ENCODE measurements at regions not wholly inside any gene's neighbourhood (a gene's known extent, or its start where the extent isn't known, plus 50 kb on each side); places are given as distances from the start of the nearest gene placed in this dataset.

DNA sequence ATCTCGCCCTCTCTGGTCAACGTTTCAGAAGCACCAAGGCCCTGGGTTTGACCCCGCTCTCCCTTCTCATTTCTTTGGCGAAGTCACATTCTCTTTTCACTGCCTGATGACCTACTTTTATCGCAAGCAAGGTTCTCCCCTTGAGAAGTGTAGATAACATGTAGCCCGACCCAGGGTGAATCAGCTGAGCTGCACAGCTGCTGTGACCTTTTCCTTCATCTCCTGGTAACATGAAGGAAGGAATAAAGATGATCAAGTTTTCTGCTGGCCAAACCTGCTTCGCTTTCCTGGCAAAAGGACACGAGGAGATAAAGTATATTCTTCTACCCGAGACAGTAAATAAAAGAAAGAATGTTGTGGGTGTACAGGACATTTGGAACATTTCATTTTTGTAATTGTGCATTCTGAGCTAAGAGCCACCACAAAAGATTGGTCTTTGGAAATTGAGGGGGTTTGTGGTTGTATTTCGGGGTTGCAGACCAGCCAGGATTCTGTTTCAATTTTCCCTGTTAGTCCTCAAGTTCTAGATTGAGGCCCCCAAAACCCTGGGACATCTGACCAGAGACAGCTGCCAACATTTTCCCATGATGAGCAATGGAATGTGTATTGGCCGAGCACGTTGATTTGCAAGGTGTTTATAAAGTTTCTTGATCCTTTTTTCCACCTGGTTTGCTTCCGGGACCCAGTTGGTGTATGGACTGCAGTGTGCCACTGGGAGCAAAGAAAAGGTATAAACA is 155.1 kb upstream of the ZNF462 start:
- DNase-seq (ENCODE audit: low spot score), result no peak

DNA sequence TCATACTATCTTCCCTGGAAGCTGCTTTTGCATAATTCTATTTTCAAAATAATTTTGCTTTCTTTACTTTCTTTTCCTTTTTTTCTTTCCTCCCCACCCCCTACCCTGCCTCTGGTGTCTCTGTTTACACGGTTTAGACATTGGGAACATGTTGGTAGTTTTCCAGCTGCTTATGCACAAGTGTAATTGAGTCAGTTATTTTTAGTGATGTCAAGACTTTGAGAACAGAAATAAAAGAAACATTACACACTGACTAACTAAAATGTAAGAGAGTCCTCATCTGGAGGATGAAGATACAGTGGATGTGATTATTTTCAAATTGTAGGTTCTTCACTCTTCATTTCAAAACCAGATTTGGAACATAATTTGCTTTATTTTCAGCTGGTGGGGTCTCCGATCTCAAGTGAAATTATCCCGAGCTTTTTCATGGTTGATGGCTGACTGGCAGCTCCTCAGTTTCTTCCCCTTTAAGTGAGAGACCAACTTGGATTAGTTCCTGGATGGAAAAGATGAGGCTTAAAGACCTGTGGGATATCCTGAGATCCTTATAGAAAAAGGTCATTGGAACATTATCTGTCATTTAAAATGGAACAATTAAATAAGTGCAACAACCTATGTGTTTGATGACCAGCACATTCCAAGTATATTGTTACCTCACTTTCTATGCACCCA is 154.4 kb upstream of the ZNF462 start:
- DNase-seq (ENCODE audit: low spot score), result no peak

DNA sequence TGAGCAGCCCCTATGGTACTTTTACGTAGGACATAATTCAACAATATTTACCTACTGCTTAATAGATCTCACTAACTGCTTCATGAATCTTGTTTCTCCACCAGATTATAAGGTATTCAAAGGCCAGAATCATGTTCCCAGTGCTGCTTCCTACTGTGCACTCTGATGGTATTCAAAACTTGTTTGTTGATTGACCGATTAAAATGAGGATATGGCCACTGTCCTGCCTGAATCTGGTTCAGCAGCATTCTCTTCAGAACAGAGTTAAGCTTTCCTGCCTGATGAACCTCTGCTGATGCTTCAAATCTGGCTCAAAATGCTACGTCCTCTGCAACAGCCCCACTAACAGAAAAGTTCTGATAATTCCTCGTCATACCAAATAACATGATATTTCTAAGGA is 150.7 kb upstream of the ZNF462 start:
- DNase-seq (ENCODE audit: low spot score), result no peak

- no peak for DNase-seq (ENCODE audit: low spot score)
These were observed 149.8 kb upstream of the ZNF462 start for GRCh38 chr9:106713206-106713605.

DNA sequence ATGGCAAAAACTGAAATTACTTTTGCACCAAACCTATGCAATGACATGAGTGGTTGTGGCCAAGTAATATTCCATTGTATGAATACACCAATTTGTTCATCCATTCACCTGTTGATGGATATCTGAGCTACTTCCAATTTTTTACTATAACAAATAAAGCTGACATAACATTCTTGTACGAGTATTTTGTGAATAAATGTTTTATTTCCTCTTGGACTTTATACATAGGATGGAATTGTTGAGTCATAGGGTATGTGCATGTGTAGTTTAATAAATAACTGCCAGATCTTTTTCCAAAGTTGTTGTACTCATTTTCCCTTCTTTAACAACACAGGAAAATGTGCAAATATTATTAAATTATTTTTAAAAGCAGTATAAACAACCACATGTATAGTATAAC is 146.1 kb upstream of the ZNF462 start:
- DNase-seq (ENCODE audit: low spot score), result no peak

- no peak for DNase-seq (ENCODE audit: low spot score)
These were observed 145.3 kb upstream of the ZNF462 start for GRCh38 chr9:106717686-106718085.

DNA sequence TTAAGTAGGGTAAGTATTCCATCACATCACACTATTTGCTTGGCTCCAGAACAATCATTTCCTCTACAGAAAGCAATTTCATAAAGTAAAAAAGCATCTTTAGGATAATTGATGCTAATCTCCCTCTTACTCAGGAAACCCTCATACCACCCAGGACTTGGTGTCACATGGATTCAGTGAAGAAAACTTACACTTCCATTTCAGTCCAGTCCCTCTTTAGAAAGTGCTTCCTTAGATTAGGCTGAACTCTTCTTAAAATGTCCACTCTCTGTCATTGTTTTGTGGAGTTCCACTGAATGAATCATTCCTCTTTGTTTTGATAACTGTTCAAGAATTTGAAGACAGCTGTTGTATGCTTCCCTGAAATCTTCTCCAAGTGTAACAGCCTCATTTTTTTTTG is 144.0 kb upstream of the ZNF462 start:
- DNase-seq (ENCODE audit: low spot score), result no peak

GRCh38 chr9:106722051-106722753 is 140.8 kb upstream of the ZNF462 start:
- DNase-seq (ENCODE audit: low spot score), result no peak

GRCh38 chr9:106723926-106724325 is 139.0 kb upstream of the ZNF462 start:
- no peak for DNase-seq (ENCODE audit: low spot score)

- DNase-seq (ENCODE audit: low spot score), result no peak
These were observed 138.4 kb upstream of the ZNF462 start for GRCh38 chr9:106724566-106724965.

GRCh38 chr9:106726070-106726815 is 136.7 kb upstream of the ZNF462 start:
- no peak for DNase-seq (ENCODE audit: low spot score)

- DNase-seq (ENCODE audit: low spot score), result no peak
These were observed 135.0 kb upstream of the ZNF462 start for GRCh38 chr9:106727969-106728368.

- DNase-seq (ENCODE audit: low spot score), result no peak
These were observed 134.1 kb upstream of the ZNF462 start for GRCh38 chr9:106728860-106729259.

DNA sequence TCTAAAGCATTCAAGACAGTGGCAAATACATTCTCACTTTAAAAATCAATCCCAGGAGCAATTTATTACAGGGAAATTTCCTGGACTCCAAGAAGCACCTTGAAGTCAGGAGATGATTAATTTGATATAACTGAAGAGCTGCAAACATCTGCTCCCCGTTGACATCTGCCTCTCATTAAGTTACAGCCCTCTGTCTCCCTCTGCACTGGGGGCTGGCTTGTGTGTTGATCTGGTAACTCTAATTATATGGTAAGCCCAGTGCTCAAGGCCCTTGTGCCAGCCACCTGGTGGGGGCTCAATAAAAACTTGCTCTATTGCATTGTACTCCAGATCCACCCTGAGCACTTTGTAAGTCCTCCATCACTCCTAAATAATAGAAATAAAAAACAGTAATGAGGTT is 131.1 kb upstream of the ZNF462 start:
- no peak for DNase-seq (ENCODE audit: low spot score)

GRCh38 chr9:106733828-106734380 is 129.1 kb upstream of the ZNF462 start:
- no peak for DNase-seq (ENCODE audit: low spot score)

DNA sequence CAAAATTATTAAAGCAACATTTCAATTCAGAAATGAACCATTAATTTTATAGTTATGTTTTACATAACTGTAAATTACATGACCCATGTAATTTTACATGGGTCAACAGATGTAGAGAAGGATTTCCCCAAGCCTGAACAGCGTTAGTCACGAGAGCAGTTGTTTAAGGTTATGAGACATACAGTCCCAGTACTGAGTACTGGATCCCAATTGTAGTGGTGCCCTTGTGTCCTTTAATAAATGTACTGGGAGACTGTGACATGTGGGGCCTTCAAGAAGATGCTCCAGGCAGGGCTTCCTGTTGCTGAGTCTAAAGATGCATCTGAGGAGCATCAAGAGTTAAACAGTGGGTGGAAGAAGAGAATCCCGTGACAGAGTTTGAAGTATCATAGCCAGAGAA is 125.5 kb upstream of the ZNF462 start:
- DNase-seq (ENCODE audit: low spot score), result no peak

DNA sequence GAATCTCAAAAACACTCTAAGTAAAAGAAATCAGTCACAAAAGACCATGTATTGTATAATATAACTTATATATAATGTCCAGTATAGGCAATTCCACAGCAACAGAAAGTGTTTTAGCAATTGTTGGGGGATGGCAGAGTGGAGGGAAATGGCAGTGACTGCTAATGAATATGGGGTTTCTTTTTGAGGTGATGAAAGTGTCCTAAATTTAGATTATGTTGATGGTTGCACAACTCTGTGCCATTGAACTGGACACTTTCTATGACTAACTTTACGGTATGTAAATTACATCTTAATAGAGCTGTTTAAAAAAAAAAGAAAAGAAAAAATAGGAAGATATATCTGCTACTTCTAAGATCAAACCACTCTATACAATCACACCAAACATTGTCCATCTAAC is 124.9 kb upstream of the ZNF462 start:
- DNase-seq (ENCODE audit: low spot score), result no peak

- no peak for DNase-seq (ENCODE audit: low spot score)
These were observed 117.5 kb upstream of the ZNF462 start for GRCh38 chr9:106745457-106745856.

DNA sequence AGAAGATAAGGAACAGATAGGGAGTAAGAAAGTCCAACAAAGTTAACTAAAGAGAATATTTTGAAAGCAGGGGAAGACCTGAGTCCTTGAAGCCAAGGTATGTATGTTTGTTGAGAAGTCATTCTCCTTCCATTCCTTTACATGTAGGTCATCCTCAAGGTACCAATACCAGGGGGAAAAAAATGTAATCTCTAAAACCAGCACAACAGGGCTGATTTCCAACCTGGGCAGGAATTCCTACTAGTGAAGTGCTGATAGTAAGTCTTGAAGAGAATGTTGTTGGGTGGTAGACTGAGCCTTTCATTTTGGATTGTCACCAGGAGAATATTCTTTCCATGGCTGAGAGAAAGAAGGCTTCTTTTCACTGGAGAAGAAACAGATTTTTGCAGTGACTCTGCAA is 117.1 kb upstream of the ZNF462 start:
- no peak for DNase-seq (ENCODE audit: low spot score)

DNA sequence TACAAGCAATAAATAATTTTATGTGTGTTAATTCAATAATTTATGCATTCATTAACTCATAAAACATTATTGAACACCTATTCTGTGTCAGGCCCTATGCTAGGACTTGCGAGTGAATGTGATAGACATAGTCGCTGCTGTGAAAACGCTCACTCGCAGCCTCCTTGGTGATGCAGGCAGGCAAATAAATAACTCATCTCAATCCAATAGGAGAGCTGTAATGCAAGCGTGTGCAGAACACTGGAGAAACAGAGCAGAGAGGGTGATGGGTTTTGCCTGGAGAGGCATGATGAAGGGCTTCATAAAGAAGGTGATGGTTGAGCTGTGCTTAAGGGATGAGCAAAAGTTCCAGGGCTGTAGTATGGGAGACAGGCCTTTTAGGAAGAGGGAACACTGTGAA is 111.3 kb upstream of the ZNF462 start:
- DNase-seq (ENCODE audit: low spot score), result no peak

GRCh38 chr9:106752581-106752980 is 110.4 kb upstream of the ZNF462 start:
- DNase-seq (ENCODE audit: low spot score), result no peak

DNA sequence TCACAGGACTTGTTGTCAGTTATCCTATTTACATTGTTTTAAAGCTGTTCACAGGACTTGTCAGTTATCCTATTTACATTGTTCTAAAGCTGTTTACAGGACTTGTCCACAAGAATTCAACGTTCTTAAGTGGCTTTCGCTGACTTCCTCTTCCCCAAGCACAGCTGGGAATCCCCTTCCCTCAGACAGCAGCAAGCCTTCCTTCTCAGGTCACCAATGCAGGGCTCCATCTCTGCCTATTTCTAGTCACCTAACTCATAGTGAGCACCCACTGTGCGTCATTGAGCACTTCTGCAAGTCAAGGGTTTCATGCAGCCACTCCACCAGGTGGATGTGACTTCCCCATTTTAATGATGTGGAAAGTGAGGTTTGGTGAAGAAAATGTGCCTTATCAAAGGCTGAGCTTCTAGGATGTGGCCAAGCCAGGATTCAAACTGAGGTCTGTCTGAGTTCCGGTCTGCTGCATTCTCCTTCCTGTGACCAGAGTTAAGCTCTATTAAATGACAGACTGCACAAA is 109.8 kb upstream of the ZNF462 start:
- DNase-seq (ENCODE audit: low spot score), result no peak

Measured in ureter (tissue), 1 donor.